ENCODE measurements at regions not wholly inside any gene's neighbourhood (a gene's known extent, or its start where the extent isn't known, plus 50 kb on each side); places are given as distances from the start of the nearest gene placed in this dataset.

- Histone ChIP-seq H3K9me3 (no peaks in the 10 kb centered on the region), H3K4me3 (no peak overlapping the region), H3K27me3 (no peaks in the 10 kb centered on the region), H3K36me3 (no peaks in the 10 kb centered on the region)
- no peak for DNase-seq
Observed at GRCh38 chr5:104295991-104296390, 733.4 kb upstream of the NUDT12 start.

- peaks cover 4% of the 10 kb centered on the region; the same call in 1 of the 2 replicates for H3K9me3 ChIP-seq
- no peaks in the 10 kb centered on the region for H3K27me3 ChIP-seq
- H3K36me3 ChIP-seq = no peaks in the 10 kb centered on the region
- H3K4me3 ChIP-seq = no peak overlapping the region
- no peak for DNase-seq
Observed at GRCh38 chr5:104283136-104283535, 720.5 kb upstream of the NUDT12 start.

- Histone ChIP-seq H3K9me3 (no peaks in the 10 kb centered on the region), H3K27me3 (no peaks in the 10 kb centered on the region), H3K36me3 (no peaks in the 10 kb centered on the region)
Observed at GRCh38 chr5:104273725-104274124, 711.1 kb upstream of the NUDT12 start.

GRCh38 chr5:104267320-104268015 lies 704.9 kb upstream of the NUDT12 start:
- H3K36me3 ChIP-seq = no peaks in the 10 kb centered on the region
- H3K4me3 ChIP-seq = no peak overlapping the region
- no peak for DNase-seq
- H3K27me3 ChIP-seq = no peaks in the 10 kb centered on the region
- no peaks in the 10 kb centered on the region for H3K9me3 ChIP-seq

More at GRCh38 chr5:104273725-104274124, 711.1 kb upstream of the NUDT12 start:
- no peak overlapping the region for H3K4me3 ChIP-seq
- DNase-seq = no peak

- no peak for DNase-seq
Observed at GRCh38 chr5:104266161-104266560, 703.6 kb upstream of the NUDT12 start.

GRCh38 chr5:104265531-104266140 lies 703.0 kb upstream of the NUDT12 start:
- Histone ChIP-seq H3K27me3 (no peaks in the 10 kb centered on the region), H3K9me3 (no peaks in the 10 kb centered on the region), H3K36me3 (no peaks in the 10 kb centered on the region), H3K4me3 (no peak overlapping the region)
- DNase-seq = no peak

More at GRCh38 chr5:104266161-104266560, 703.6 kb upstream of the NUDT12 start:
- Histone ChIP-seq H3K36me3 (no peaks in the 10 kb centered on the region), H3K27me3 (no peaks in the 10 kb centered on the region), H3K9me3 (no peaks in the 10 kb centered on the region), H3K4me3 (no peak overlapping the region)

- no peaks in the 10 kb centered on the region for H3K9me3 ChIP-seq
- DNase-seq = no peak
- no peaks in the 10 kb centered on the region for H3K27me3 ChIP-seq
- no peaks in the 10 kb centered on the region for H3K36me3 ChIP-seq
- no peak overlapping the region for H3K4me3 ChIP-seq
Observed at GRCh38 chr5:104247260-104247659, 684.7 kb upstream of the NUDT12 start.

GRCh38 chr5:104241046-104241445 lies 678.5 kb upstream of the NUDT12 start:
- peak; percentile 35 for DNase-seq
- no peaks in the 10 kb centered on the region for H3K36me3 ChIP-seq
- no peak overlapping the region for H3K4me3 ChIP-seq
- H3K27me3 ChIP-seq = no peaks in the 10 kb centered on the region
- no peaks in the 10 kb centered on the region for H3K9me3 ChIP-seq

GRCh38 chr5:104237586-104237985 lies 675.0 kb upstream of the NUDT12 start:
- H3K27me3 ChIP-seq = no peaks in the 10 kb centered on the region
- DNase-seq = no peak
- H3K4me3 ChIP-seq = no peak overlapping the region
- H3K9me3 ChIP-seq = no peaks in the 10 kb centered on the region
- H3K36me3 ChIP-seq = no peaks in the 10 kb centered on the region

GRCh38 chr5:104223885-104224773 lies 661.5 kb upstream of the NUDT12 start:
- Histone ChIP-seq H3K4me3 (no peak overlapping the region), H3K36me3 (no peaks in the 10 kb centered on the region), H3K9me3 (no peaks in the 10 kb centered on the region), H3K27me3 (0 out of 2 replicates have a peak, but pooled peaks cover 5% of the 10 kb centered on the region)
- DNase-seq = no peak

GRCh38 chr5:104218200-104218599 lies 655.6 kb upstream of the NUDT12 start:
- Histone ChIP-seq H3K9me3 (no peaks in the 10 kb centered on the region), H3K27me3 (0 out of 2 replicates have a peak, but pooled peaks cover 5% of the 10 kb centered on the region), H3K36me3 (no peaks in the 10 kb centered on the region), H3K4me3 (no peak overlapping the region)
- DNase-seq = no peak

GRCh38 chr5:104213216-104213615 lies 650.6 kb upstream of the NUDT12 start:
- H3K27me3 ChIP-seq = no peaks in the 10 kb centered on the region
- H3K9me3 ChIP-seq = no peaks in the 10 kb centered on the region
- no peaks in the 10 kb centered on the region for H3K36me3 ChIP-seq
- H3K4me3 ChIP-seq = no peak overlapping the region
- no peak for DNase-seq

- Histone ChIP-seq H3K4me3 (no peak overlapping the region), H3K36me3 (no peaks in the 10 kb centered on the region), H3K27me3 (no peaks in the 10 kb centered on the region), H3K9me3 (no peaks in the 10 kb centered on the region)
- DNase-seq = no peak
Observed at GRCh38 chr5:104199771-104200170, 637.2 kb upstream of the NUDT12 start.

- H3K9me3 ChIP-seq = no peaks in the 10 kb centered on the region
- no peaks in the 10 kb centered on the region for H3K36me3 ChIP-seq
- no peak overlapping the region for H3K4me3 ChIP-seq
- no peak for DNase-seq
- H3K27me3 ChIP-seq = no peaks in the 10 kb centered on the region
Observed at GRCh38 chr5:104198156-104198555, 635.6 kb upstream of the NUDT12 start.

- no peaks in the 10 kb centered on the region for H3K36me3 ChIP-seq
- no peak for DNase-seq
- no peaks in the 10 kb centered on the region for H3K27me3 ChIP-seq
- H3K9me3 ChIP-seq = no peaks in the 10 kb centered on the region
- H3K4me3 ChIP-seq = no peak overlapping the region
Observed at GRCh38 chr5:104189909-104190308, 627.3 kb upstream of the NUDT12 start.

- no peaks in the 10 kb centered on the region for H3K9me3 ChIP-seq
- DNase-seq = peak; percentile 63
- H3K27me3 ChIP-seq = no peaks in the 10 kb centered on the region
- H3K4me3 ChIP-seq = no peak overlapping the region
- no peaks in the 10 kb centered on the region for H3K36me3 ChIP-seq
Observed at GRCh38 chr5:104189031-104189430, 626.4 kb upstream of the NUDT12 start.

GRCh38 chr5:104187656-104188055 lies 625.1 kb upstream of the NUDT12 start:
- DNase-seq = no peak
- no peak overlapping the region for H3K4me3 ChIP-seq
- no peaks in the 10 kb centered on the region for H3K9me3 ChIP-seq
- H3K27me3 ChIP-seq = no peaks in the 10 kb centered on the region
- no peaks in the 10 kb centered on the region for H3K36me3 ChIP-seq

Data from MG63 (cell line).